ENCODE measurements at regions not wholly inside any gene's neighbourhood (a gene's known extent, or its start where the extent isn't known, plus 50 kb on each side); places are given as distances from the start of the nearest gene placed in this dataset.
"Not testable (repeated sequence)": the region's sequence is repeated elsewhere in the genome, so short reads cannot be mapped to it uniquely, and the experiment has no call there.

- intact Hi-C loops (cut with DNase I, micrococcal nuclease): no loop called here
- DNase-seq (no peak), ATAC-seq (no peak)
Observed at GRCh38 chr2:102871707-102872106, 109.9 kb downstream of the TMEM182 start.

DNA sequence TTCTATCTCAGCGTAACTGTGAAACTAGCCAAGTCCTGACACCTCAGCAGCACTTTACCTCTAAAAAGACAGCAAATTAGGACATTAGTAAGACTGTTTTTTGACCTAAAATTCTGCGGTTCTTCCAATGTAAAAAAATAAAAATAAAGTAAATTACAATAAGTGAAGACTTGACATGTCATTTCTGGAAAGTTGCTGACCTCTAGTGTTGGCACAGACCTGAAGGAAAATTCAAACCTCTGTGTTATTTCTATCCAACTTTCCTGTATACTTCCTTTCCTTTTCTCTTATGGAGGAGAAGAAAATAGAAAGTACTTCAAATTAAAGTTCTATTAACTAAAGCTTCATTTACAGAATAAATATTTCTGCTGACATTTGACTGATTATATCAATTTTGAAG lies 110.6 kb downstream of the TMEM182 start:
- DNase-seq (no peak), ATAC-seq (no peak)
- intact Hi-C loops (cut with DNase I, micrococcal nuclease): no loop called here

DNA sequence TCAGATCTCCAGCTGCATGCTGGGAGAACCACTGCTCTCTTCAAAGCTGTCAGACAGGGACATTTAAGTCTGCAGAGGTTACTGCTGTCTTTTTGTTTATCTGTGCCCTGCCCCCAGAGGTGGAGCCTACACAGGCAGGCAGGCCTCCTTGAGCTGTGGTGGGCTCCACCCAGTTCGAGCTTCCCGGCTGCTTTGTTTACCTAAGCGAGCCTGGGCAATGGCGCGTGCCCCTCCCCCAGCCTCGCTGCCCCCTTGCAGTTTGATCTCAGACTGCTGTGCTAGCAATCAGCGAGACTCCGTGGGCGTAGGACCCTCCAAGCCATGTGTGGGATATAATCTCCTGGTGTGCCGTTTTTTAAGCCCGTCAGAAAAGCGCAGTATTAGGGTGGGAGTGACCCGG lies 117.7 kb downstream of the TMEM182 start:
- DNase-seq; intact Hi-C loops (cut with DNase I, micrococcal nuclease); ATAC-seq: not testable (repeated sequence)

- ATAC-seq: no peak
- intact Hi-C loops (cut with DNase I, micrococcal nuclease): no loop called here
- DNase-seq: no peak
Observed at GRCh38 chr2:102880731-102881130, 118.9 kb downstream of the TMEM182 start.

- ATAC-seq (no peak), DNase-seq (no peak)
- intact Hi-C loops (cut with DNase I, micrococcal nuclease): no loop called here
Observed at GRCh38 chr2:102886216-102886893, 124.5 kb downstream of the TMEM182 start.

DNA sequence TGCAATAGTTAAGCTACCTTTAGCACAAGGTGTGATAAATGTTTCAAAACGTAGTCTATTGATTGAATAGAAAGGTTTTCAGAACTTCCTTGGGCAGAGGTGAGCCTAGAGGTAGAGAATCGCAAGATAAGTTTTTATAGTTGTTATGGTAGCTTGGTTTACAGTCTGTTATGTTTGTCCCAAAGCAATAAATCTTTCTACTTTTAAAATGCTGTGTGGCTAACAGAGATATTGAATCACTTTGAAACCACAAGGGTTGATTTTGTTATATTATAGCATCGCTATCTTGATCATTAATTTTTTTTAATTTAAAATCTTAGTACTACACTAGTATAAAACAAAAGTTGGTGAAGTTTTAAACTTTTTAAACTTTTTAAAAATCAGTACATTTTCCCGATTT lies 126.7 kb downstream of the TMEM182 start:
- intact Hi-C loops (cut with DNase I, micrococcal nuclease): no loop called here
- DNase-seq: no peak
- no peak for ATAC-seq

DNA sequence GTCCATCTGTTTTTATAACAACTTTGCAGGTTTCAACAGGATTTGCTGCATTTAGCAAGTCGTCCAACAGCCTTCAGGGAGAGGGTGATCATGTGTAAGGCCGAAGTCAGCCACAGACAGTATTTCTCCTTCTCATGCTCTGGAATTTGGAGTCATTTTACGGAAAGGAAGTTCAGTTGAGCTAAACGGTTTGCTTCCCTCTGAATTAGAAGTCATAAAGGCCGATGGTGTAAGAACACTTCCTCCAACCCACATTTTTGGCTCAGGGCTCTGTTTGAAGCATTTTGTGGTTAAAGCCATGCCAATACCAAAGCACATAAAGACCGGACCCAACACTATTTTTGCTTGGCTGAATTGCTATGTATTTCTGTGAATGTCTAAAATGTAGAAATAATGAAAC lies 129.5 kb downstream of the TMEM182 start:
- intact Hi-C loops (cut with DNase I, micrococcal nuclease): no loop called here
- ATAC-seq (no peak), DNase-seq (no peak)

- no peak for ATAC-seq
- intact Hi-C loops (cut with DNase I, micrococcal nuclease): no loop called here
Observed at GRCh38 chr2:102892698-102893310, 131.0 kb downstream of the TMEM182 start.

DNA sequence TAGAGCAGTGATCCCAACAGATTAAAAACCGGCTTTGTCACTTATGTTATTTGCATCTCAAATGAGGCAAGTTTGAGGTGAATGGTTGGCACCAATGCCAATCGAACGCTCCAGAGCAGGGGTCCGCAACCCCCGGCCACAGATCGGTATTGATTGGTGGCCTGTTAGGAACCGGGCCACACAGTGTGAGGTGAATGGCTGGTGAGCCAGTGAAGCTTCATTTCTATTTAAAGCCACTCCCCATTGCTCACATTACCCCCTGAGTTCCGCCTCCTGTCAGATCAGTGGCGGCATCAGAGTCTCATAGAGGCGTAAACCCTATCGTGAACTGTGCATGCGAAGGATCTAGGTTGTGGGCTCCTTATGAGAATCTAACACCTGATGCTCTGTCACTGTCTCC lies 132.0 kb downstream of the TMEM182 start:
- DNase-seq: no peak
- intact Hi-C loops (cut with DNase I, micrococcal nuclease): no loop called here
- ATAC-seq: no peak

More at GRCh38 chr2:102892698-102893310, 131.0 kb downstream of the TMEM182 start:
- DNase-seq: no peak

DNA sequence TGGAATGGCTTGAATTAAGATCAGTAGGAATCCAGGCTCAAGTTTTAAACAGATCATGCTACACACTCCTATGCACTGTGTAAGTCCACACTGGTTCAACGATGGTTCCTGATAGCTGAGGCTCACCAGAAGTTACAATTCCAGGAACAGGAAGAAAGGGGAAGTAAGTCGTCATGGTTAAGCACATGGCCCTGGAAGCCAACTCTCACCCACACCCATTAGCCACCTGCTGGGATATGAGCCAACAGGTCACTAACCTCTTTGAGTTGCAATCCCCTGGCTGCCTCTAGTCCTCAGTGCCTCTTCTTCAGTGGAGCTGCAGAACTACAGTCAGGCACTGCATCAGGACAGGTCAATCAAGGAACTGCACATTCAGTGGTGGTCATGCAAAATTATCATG lies 133.5 kb downstream of the TMEM182 start:
- intact Hi-C loops (cut with DNase I, micrococcal nuclease): no loop called here
- ATAC-seq: peak; percentile 53

DNA sequence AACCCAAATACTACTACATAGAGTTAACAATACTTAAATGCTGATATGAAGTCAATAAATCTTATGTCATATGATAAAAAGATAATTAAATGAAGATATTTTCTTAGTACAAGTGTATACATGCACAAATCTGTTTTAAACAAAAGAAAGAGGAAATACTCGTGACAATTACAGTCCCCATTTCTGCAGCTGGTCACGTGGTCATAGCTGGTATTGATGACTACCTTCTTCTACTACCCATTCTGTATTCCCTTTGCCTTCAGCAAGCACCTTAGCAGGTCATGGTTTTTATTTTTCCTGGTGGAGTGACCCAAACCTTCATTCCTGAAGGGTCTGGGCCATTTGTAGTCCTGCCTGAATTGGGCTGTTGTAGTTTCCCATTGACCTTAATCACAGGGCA lies 147.4 kb downstream of the TMEM182 start:
- DNase-seq; intact Hi-C loops (cut with DNase I, micrococcal nuclease); ATAC-seq: not testable (repeated sequence)

More for the DNA sequence above, 133.5 kb downstream of the TMEM182 start:
- DNase-seq: no peak

DNA sequence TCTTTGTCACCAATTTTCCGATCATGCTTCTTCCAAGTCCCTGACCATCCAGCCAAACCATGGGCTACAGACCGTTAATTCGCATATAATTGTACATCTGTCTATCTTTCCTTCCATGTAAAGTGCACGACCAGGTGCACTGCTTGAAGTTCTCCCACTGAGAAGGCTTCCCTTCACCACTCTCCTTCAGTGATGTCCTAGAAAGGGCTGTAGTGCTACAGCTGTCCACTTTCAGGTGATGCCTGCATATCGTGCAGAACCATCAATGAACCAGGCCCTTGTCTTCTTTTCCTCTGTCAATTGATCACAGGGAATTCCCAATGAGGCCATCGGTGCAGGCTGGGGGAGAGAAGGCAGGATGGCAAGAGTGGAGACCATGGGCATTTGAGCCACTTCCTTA lies 148.9 kb downstream of the TMEM182 start:
- DNase-seq: no peak
- no peak for ATAC-seq
- intact Hi-C loops (cut with DNase I, micrococcal nuclease): no loop called here

- ATAC-seq (no peak), DNase-seq (no peak)
- intact Hi-C loops (cut with DNase I, micrococcal nuclease): no loop called here
Observed at GRCh38 chr2:102915128-102915527, 153.3 kb downstream of the TMEM182 start.

DNA sequence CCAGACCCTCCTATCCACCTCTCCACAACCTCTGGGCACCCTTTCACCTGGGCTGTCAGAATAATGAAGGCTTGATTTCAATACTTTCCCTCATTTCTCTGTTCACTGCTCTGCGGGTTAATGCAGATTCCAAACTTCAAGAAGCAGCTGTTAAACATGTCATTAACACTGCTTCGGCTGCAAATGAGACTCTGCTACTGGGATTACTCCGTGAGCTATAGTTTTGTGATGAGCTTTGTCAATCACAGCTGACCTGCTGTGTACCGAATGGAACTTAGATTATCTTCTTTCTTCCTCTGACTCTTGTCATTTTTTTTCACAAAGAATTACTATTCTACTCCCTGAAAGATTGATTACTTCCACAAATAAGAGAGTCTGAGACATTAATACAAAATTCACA lies 160.5 kb downstream of the TMEM182 start:
- intact Hi-C loops (cut with DNase I, micrococcal nuclease): no loop called here
- DNase-seq: no peak
- ATAC-seq: no peak

DNA sequence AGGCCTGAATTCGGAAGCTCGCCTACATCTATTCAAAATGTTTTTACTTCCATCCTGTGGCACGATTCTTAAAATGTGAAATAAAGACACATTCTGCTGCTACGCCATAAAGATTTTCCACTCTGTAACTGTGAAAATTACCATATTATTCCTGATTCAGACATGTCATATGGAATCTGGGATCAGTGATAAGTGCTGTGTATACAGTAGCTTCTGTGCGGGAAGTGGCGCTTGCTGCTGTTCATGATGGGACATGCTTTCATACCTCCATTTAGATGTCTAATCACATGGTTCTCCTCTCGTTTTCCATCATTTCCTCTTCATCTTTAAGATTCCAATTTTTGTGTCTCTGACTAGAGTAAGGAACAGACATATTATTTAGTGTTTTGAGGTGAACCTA lies 163.2 kb downstream of the TMEM182 start:
- intact Hi-C loops (cut with DNase I, micrococcal nuclease): no loop called here
- no peak for ATAC-seq
- no peak for DNase-seq

GRCh38 chr2:102927854-102928267 lies 166.0 kb downstream of the TMEM182 start:
- intact Hi-C loops (cut with DNase I, micrococcal nuclease): no loop called here
- DNase-seq: peak in 1 of 2 donors; percentile 29
- no peak for ATAC-seq

GRCh38 chr2:102929721-102930120 lies 167.9 kb downstream of the TMEM182 start:
- DNase-seq: no peak
- intact Hi-C loops (cut with DNase I, micrococcal nuclease): no loop called here
- no peak for ATAC-seq

GRCh38 chr2:102932501-102932900 lies 170.7 kb downstream of the TMEM182 start:
- DNase-seq: no peak
- no peak for ATAC-seq
- intact Hi-C loops (cut with DNase I, micrococcal nuclease): no loop called here

GRCh38 chr2:102939207-102939606 lies 177.4 kb downstream of the TMEM182 start:
- intact Hi-C loops (cut with DNase I, micrococcal nuclease): no loop called here
- ATAC-seq (no peak), DNase-seq (no peak)

- no peak for ATAC-seq
- DNase-seq: no peak
- intact Hi-C loops (cut with DNase I, micrococcal nuclease): no loop called here
Observed at GRCh38 chr2:102940684-102941083, 178.9 kb downstream of the TMEM182 start.

GRCh38 chr2:102942107-102942506 lies 180.3 kb downstream of the TMEM182 start:
- DNase-seq (no peak), ATAC-seq (no peak)
- intact Hi-C loops (cut with DNase I, micrococcal nuclease): no loop called here
